ENCODE measurements at regions not wholly inside any gene's neighbourhood (a gene's known extent, or its start where the extent isn't known, plus 50 kb on each side); places are given as distances from the start of the nearest gene placed in this dataset.

- DNase-seq, result no peak
Observed at GRCh38 chr1:29658688-29659087, 422.4 kb downstream of the PTPRU start.

DNA sequence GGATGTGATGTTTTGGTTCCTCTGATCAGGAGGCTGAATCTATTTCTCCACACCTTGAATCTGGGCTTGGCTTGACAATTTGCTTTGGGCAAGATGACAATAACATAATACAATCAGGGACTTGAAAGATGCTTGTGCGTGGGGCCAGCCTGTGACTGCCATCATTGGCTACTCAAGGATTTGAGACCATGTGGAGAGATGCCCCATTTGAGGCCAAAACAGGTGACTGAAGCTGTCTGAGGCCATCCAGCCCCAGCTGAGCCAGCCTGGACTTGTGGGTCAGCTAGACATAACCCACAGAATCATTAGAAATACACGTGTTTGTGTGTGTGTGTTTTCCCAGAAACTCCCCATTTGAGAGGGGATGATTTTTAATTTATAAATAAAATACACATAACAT is 421.5 kb downstream of the PTPRU start:
- DNase-seq, result no peak

DNA sequence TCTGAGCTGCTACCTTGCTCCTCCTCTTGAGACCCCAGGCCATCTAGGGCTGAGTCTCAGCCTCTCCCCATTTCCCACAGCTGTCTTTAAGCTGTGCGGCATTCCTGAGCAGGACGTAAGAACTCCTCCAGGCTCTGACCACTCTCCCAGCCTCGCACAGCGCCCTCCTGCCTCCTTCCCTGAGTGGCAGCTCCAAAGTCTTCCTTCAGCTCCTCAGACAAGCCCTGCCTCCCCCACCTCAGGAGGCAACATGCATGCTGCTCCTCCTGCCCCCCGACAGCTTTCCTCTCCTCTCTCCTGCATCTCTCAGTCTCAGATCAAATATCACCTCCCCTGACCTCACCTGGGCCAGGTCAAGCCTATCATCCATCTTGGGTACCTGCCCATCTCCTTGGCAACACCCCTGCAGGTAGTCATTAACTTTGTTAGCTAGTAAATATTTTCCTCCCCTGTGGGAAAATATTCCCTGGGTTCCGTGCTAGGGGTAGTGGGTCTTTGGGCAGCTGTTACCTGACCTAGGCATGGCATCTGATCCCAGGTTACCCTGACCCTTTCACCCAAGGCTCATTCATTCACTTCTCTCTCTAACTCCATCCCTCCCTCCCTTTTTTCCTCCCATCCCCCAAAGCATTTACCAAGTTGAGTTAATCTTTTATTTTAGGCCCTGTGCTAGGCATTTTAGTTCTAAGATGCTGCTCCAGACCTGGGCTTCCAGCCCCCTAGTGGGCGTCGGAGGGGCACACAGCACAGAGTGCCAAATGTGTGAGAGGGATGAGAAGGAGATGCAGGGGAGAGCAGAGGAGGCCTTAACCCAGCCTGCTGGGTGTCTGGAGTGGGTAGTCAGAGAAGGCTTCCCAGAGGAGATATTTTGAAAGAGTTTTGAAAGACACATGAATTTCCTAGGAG is 419.9 kb downstream of the PTPRU start:
- DNase-seq, result no peak

DNA sequence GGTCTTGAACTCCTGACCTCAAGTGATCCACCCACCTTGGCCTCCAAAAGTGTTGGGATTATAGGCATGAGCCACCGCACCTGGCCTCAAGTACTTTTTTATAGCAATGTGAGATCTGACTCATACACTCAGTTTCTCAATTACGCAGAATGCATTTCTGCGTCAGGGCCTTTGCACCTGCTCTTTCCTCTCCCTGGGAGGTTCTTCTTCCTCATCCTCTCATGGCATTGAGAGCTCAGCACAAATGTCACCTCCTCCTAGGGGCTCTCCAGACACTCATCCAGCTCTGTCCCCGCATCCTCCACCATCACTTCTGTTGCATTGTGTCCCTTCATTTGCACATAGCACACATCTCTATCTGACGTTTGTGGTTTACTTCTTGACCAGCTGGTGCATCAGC is 418.8 kb downstream of the PTPRU start:
- no peak for DNase-seq

GRCh38 chr1:29653886-29654450 is 417.6 kb downstream of the PTPRU start:
- no peak for DNase-seq

DNA sequence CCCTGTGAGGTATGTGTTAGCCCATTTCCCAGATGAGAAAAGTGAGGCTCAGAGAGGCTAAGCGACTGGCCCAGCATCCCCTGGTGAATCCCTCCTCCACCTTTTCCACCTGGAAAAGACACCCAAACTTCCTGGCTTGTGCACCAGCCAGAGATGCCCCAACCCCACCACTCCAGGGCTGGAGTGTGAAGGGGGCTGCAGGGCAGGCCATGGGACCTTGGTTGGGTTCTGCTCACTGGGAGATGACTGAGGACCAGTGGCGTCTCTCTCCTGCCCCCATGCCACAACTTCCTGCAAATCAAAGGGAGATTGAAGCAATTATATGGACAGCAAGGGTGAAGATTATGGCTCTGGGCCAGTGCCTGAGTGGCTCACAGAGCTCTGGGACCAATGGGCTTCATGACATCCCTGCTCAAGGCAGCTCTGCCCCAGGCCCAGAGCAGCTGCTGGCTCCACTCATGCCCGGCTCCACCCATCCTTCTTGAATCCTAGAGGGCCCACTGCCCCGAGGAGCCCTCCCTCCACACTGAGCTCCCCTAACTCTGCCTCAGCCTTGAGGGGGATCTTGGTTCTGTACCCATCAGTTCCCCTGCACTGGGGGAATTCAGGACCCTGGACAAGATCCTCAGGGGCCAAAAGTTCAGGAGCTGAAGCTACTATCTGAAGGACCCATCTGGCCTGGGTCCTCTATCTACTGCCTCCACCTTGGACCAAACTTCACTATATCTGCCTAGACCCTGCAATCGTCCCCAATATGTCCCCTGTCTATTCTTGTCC is 416.9 kb downstream of the PTPRU start:
- DNase-seq, result no peak

GRCh38 chr1:29651684-29652665 is 415.7 kb downstream of the PTPRU start:
- no peak for DNase-seq

DNA sequence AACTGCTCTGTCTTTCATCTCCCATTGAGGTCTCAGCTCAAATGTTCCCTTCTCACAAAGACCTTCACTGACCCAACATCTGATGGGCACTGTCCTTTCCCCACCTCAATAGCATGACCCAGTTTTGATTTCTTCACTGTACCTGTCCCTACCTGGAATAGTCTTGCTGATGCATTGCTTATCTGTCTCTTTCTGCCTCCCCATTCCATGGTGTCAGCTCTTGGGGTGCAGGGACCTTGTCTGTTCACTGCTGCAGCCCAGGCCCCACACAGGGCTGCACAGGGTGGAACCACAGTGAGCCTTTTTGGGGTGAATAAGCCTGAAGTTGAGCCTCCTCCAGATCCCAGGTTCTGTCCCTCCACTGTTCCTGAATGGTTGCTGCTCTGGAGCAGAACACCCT is 414.9 kb downstream of the PTPRU start:
- no peak for DNase-seq

DNA sequence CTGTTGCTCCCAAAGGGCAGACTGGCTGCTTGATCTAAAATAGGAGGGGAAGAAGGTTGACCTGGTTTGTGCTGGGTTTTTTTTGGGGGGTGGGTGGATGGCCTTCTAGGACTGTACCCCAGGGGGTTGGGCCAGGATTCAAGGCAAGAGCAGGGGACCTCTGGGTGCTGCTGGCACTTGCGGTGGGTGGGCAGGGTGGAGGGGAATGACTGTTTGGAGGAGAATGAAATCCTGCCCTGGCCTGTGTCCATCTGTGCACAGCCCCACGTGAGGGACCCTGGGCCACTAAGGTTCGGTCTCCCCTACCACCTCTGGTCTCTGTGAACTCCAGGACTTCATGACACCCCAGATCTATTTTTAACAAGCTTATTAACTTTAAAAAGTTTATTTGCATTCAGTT is 414.2 kb downstream of the PTPRU start:
- DNase-seq, result peak; percentile 6

GRCh38 chr1:29650041-29650400 is 413.7 kb downstream of the PTPRU start:
- peak; percentile 1 for DNase-seq

- peak; percentile 4 for DNase-seq
Observed at GRCh38 chr1:29649189-29650040, 413.1 kb downstream of the PTPRU start.

DNA sequence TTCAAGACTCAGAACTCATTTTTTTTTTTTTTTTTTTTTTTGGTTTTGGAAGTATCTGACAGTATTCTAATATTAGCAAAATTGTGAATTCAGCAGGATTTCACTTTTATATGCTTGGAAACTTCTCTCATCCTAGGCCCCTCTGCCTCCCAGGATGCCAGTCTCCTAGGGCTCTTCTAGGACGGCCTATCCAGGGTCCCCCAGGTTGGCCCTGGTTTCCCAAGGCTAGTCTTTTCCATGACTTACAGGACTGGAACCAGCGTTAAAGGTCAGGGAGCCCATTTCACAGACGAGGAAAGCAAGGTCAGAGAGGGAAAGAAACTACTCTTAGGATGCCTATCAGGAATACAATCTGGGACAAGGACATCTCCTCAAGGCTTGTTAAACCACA is 412.5 kb downstream of the PTPRU start:
- DNase-seq, result no peak

DNA sequence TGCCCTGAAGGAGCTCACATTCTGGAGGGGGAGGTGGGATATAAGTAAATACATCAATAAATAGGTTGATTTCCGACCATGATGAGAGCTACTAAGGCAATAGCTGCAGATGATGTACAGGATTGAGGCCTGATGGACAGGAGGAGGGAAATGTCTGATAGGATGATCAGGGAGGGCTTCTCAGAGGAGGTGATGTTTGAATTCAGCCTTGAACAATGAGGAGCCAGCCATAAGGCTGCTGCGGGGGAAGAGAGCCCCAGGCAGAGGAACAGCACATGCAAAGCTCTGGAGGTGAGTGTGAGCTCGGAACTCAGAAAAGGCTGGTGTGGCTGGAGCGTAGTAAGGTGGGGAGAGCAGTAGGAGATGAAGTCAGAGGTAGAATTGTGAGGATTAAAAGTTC is 411.7 kb downstream of the PTPRU start:
- no peak for DNase-seq

DNA sequence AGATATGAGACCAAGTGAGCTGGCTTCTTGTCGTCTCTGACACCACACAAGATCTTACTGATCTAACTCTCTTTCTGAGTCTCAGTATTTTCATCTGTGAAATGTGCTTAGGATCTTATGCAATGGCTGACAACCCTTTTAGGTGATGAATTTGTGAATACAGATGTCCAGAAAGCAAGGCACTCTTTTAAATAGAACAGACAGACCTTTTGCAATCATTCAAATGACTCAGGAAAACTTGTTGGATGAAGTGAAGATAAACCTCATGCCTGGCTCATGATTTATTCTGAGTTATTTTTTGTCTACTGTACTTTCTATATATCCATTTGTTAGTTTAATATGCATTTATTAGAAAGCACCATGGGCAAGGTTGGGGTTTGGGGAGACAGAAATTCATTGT is 411.3 kb downstream of the PTPRU start:
- DNase-seq, result no peak

DNA sequence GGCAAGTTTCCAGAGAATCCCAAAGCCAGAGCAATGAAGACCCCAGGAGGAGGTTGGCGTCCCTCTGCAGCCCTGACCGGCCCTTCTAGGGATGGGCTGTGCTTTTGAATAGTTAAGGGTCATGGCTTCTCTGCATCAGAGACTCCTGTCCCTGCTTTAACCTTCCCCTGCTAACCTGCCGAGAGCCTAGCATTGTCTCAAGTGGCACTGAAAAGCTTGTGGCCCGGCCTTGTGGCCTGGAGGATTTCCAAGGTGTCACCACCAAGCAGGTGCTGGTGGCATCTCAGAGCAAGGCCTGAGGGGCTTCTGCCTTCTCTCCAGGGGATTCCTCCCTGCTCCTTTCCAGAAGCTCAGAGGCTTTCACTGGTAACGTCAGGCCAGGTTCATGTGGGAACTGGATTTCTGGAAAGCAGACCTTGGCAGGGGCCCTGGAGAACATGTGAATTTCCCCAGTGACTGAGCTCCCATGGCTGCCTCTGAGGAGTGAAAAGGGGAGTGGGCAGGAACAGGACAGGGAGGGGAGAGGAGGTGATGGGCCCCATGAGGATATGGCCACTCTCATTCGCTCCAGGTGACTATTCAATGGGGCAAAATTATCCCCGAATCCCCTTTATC is 409.9 kb downstream of the PTPRU start:
- peak; percentile 3 for DNase-seq

DNA sequence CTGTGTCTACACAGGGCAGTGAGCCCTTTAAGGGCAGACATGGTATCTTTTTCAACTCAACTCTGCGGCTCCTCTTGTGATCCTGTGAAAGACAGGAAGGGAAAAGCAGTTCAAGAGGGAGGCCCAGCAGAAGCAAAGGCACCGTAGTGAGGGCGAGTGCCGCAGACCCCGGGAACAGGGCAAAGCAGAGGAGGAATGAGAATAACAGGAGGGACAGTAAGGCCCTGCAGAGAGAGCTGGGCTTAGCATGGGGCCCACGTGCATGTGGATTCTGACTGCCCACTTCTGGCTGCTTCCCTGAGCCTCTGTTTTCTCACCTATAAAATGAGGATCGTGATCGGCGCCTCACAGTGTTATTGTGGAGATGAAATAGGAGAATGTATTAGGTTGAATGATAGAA is 409.3 kb downstream of the PTPRU start:
- DNase-seq, result no peak

DNA sequence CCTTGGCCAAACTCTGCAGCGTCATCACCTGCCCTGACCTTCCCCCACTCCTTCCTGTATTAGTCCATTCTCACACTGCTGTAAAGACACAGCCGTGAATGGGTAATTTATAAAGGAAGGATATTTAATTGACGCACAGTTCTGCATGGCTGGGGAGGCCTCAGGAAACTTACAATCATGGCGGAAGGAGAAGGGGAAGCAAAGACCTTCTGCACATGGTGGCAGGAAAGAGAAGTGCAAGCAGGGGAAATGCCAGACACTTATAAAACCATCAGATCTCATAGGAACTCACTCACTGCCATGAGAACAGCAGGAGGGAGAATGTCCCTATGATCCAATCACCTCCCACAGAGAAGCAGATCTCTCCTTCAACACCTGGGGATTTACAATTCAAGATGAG is 408.5 kb downstream of the PTPRU start:
- no peak for DNase-seq

- DNase-seq, result no peak
Observed at GRCh38 chr1:29643838-29644440, 407.6 kb downstream of the PTPRU start.

- DNase-seq, result peak; percentile 2
Observed at GRCh38 chr1:29643281-29643680, 407.0 kb downstream of the PTPRU start.

DNA sequence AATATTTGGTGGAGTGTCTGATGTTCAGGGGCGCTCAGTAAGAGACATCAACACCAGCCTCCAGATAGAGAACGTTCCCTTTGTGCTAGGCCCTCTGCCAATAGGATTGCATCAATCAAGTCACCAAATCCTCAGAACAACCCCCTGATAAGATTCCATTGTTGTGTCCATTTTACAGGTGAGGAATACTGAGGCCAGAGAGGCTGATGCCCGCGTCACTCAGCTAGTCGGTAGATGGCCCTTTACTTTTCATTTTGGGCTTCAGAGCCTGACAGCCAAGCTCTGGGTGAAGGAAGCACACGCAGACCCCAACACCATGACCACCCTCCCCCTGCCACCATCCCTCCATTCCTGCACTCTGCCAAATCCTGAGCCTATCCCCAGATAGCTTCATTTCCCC is 406.2 kb downstream of the PTPRU start:
- peak; percentile 2 for DNase-seq

DNA sequence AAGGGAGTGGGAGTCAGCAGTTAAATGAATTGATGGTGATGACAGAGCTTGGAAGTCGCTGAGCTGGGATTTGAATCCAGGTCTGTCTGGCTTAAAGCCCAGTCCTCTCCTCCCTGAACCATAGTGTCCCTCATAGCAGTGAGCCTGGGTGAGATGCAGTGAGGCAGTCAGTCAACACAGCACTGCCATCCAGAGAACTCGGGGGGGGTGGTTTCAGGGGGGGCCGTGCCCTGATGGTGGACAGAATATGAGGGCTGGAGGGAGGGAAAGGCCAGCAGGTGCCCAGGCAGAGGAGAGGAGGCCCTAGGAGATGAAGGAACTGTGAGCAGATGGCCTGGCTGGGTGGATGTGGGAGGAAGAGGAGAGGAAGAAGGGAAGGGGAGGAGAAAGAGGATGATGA is 405.6 kb downstream of the PTPRU start:
- DNase-seq, result no peak
